Liver (tissue), 8 donors: ENCODE measurements at regions not wholly inside any gene's neighbourhood (a gene's known extent, or its start where the extent isn't known, plus 50 kb on each side); places are given as distances from the start of the nearest gene placed in this dataset.

Source experiments
- DNase-seq: peaks from one replicate; pipeline ENCODE4 v3.0.0-alpha.2; 2017; ENCODE audit warnings: low spot score
- H3K27ac ChIP-seq, 2 donors: one replicate each; pipeline ENCODE4 v1.7.0; 2013; ENCODE audit warnings: inconsistent platforms in 2 of 2, low read length in 2 of 2, control low read depth in 1 of 2, low read depth in 1 of 2, mild to moderate bottlenecking in 1 of 2
- H3K27me3 ChIP-seq, 4 donors: one replicate each; pipeline versions ENCODE4 v1.6.1 to v1.7.0; 2013; ENCODE audit warnings: low read length in 3 of 4, inconsistent platforms in 1 of 4, mild to moderate bottlenecking in 1 of 4, moderate library complexity in 1 of 4; ENCODE audit not compliant: control insufficient read depth in 4 of 4, insufficient read depth in 4 of 4
- H3K36me3 ChIP-seq, 4 donors: one replicate each; pipeline versions ENCODE4 v1.6.1 to v1.7.0; 2013; ENCODE audit warnings: low read length in 3 of 4, mild to moderate bottlenecking in 3 of 4, low read depth in 1 of 4, moderate library complexity in 1 of 4; ENCODE audit not compliant: control insufficient read depth in 4 of 4, insufficient read depth in 3 of 4
- H3K4me1 ChIP-seq, 4 donors: one replicate each; pipeline versions ENCODE4 v1.6.1 to v1.7.0; 2013; ENCODE audit warnings: low read length in 3 of 4, mild to moderate bottlenecking in 3 of 4, moderate library complexity in 1 of 4; ENCODE audit not compliant: control insufficient read depth in 4 of 4, insufficient read depth in 4 of 4
- H3K4me3 ChIP-seq, 3 donors: one replicate each; pipeline versions ENCODE4 v1.6.1 to v1.7.0; 2013; ENCODE audit warnings: low read length in 3 of 3, control low read depth in 1 of 3, low read depth in 1 of 3, mild to moderate bottlenecking in 1 of 3
- H3K9ac ChIP-seq, 2 donors: one replicate each; pipeline ENCODE4 v1.7.0; 2013; ENCODE audit warnings: low read length in 2 of 2, mild to moderate bottlenecking in 2 of 2, moderate library complexity in 2 of 2, control low read depth in 1 of 2, low read depth in 1 of 2
- H3K9me3 ChIP-seq, 4 donors: one replicate each; pipeline versions ENCODE4 v1.6.1 to v1.7.0; 2013; ENCODE audit warnings: low read length in 3 of 4; ENCODE audit not compliant: control insufficient read depth in 4 of 4
- EGR1 ChIP-seq, 2 donors: IDR thresholded peaks; 2 replicates each; pipeline ENCODE4 v1.6.1; 2016 to 2018; ENCODE audit warnings: antibody characterized with exemption in 2 of 2, low read depth in 2 of 2
- FOXA1 ChIP-seq: IDR thresholded peaks from 2 replicates; pipeline ENCODE4 v1.6.1; 2016; ENCODE audit warnings: antibody characterized with exemption
- GABPA ChIP-seq, 2 donors: IDR thresholded peaks in 1 of 2; conservative IDR thresholded peaks in 1 of 2; 2 replicates each; pipeline ENCODE4 v1.6.1; 2016; ENCODE audit warnings: antibody characterized with exemption in 2 of 2, mild to moderate bottlenecking in 1 of 2, moderate library complexity in 1 of 2
- HNF4A ChIP-seq, 2 donors: conservative IDR thresholded peaks; 2 replicates each; pipeline ENCODE4 v1.6.1; 2016; ENCODE audit warnings: antibody characterized with exemption in 2 of 2, mild to moderate bottlenecking in 2 of 2
- HNF4G ChIP-seq: IDR thresholded peaks from 2 replicates; pipeline ENCODE4 v1.6.1; 2016; ENCODE audit warnings: antibody characterized with exemption
- JUND ChIP-seq, 2 donors: IDR thresholded peaks; 2 replicates each; pipeline ENCODE4 v1.6.1; 2016; ENCODE audit warnings: antibody characterized with exemption in 2 of 2
- NR2F2 ChIP-seq: IDR thresholded peaks from 2 replicates; pipeline ENCODE4 v1.6.1; 2016; ENCODE audit warnings: antibody characterized with exemption
- RAD21 ChIP-seq, 2 donors: IDR thresholded peaks; 2 replicates each; pipeline ENCODE4 v1.6.1; 2016; ENCODE audit warnings: antibody characterized with exemption in 2 of 2, mild to moderate bottlenecking in 2 of 2
- RXRA ChIP-seq, 2 donors: IDR thresholded peaks; 2 replicates each; pipeline ENCODE4 v1.6.1; 2017 to 2018; ENCODE audit warnings: antibody characterized with exemption in 2 of 2, mild to moderate bottlenecking in 1 of 2
- SP1 ChIP-seq: IDR thresholded peaks from 2 replicates; pipeline ENCODE4 v1.6.1; 2018; ENCODE audit warnings: antibody characterized with exemption, mild to moderate bottlenecking
- TAF1 ChIP-seq: conservative IDR thresholded peaks from 2 replicates; pipeline ENCODE4 v1.6.1; 2016; ENCODE audit warnings: antibody characterized with exemption, mild to moderate bottlenecking
- YY1 ChIP-seq: IDR thresholded peaks from 2 replicates; pipeline ENCODE4 v1.6.1; 2016; ENCODE audit warnings: antibody characterized with exemption, mild to moderate bottlenecking
- WGBS: extraction: QIAGEN DNeasy Blood & Tissue Kit; methylation state at CpG from one replicate; pipeline ENCODE4 v1.1.7; 2013; 5-methylcytosine and 5-hydroxymethylcytosine counted together
- TF ChIP-seq, protein P1 (sequence below): IDR thresholded peaks from 2 replicates; pipeline ENCODE4 v1.6.1; 2016; ENCODE audit warnings: antibody characterized with exemption
- TF ChIP-seq, protein P2 (sequence below): IDR thresholded peaks from 2 replicates; pipeline ENCODE4 v1.6.1; 2016; ENCODE audit warnings: antibody characterized with exemption
- TF ChIP-seq, protein P3 (sequence below): IDR thresholded peaks from 2 replicates; pipeline ENCODE4 v1.6.1; 2016; ENCODE audit warnings: antibody characterized with exemption
- TF ChIP-seq, protein P4 (sequence below): fragments of 150-350 bp; IDR thresholded peaks from 2 replicates; pipeline ENCODE4 v1.5.1; 2017; ENCODE audit warnings: improper control_type of control experiment, low read depth, low read length; ENCODE audit not compliant: missing input control
- donor health status: healthy.
- donor health status: healthy.
- donor health status: healthy.
- donor health status: healthy.
- donor health status: healthy.

DNA sequence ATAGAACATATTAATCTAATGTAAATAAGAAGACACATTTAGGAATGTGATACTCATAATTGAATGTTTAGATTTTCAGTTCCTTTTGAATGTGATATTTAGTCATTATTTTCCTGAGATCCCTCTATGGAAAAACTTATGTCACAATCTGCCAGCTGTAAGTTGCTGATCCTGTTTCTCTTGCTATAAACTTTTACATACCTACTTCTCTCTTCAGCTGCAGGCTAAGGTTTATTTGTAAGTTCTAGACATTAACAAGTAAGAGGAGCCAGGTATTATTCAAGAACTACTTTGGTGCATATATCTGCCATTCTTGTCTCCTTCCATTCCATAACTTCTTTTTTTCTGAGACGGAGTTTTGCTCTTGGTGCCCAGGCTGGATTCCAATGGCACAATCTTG is 462.4 kb downstream of the PRR16 start:
- Histone ChIP-seq H3K9me3 (no peaks in the 10 kb centered on the region), H3K4me1 (no peaks in the 10 kb centered on the region), H3K4me3 (no peak overlapping the region), H3K9ac (no peak overlapping the region), H3K36me3 (no peaks in the 10 kb centered on the region), H3K27me3 (no peaks in the 10 kb centered on the region), H3K27ac (no peak overlapping the region)
- 97% methylated on average over 1 of the region's 1 CpG for WGBS
- DNase-seq, result no peak
- TF ChIP-seq GABPA (IDR thresholded peaks at IDR 0.05 in 1 of 2, conservative IDR thresholded peaks at IDR 0.05 in 1 of 2), result no peak
- no peak for TF ChIP-seq RXRA (IDR thresholded peaks at IDR 0.05)
- TF ChIP-seq, protein P1, sequence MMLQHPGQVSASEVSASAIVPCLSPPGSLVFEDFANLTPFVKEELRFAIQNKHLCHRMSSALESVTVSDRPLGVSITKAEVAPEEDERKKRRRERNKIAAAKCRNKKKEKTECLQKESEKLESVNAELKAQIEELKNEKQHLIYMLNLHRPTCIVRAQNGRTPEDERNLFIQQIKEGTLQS, result no peak
- no peak for TF ChIP-seq EGR1 (IDR thresholded peaks at IDR 0.05; ENCODE audit: low read depth in 2 of 2)
- TF ChIP-seq, protein P2, sequence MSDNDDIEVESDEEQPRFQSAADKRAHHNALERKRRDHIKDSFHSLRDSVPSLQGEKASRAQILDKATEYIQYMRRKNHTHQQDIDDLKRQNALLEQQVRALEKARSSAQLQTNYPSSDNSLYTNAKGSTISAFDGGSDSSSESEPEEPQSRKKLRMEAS, result no peak
- no peak for TF ChIP-seq HNF4G

DNA sequence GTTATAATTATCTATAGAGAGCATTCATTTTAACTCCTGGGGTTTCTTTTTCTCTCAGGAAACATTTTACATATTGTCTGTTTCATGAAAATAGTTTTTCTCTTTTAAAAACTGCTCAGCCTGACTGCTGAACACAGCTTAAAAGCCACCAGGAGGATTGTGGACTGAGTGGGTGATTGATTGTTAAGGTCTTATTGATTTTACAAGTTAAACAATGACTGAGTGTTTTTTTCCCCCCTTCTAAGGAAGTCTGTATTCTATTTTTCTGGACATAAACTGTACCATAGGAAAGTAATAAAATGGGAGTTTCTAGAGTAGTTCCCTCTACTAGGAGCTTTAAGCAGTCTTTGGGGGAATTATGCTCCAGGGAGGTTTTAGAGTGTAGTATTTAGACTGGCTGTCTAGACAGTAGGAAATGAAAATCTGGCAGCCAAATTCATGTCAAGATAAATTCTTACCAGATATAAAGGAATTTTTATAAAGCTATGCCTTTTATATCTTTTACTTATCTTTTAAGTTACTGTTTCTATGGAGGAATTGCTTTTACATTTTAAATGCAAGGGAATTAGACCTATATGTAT is 463.9 kb downstream of the PRR16 start:
- no peaks in the 10 kb centered on the region for H3K36me3 ChIP-seq
- TF ChIP-seq, protein P1, result no peak
- TF ChIP-seq, protein P3, sequence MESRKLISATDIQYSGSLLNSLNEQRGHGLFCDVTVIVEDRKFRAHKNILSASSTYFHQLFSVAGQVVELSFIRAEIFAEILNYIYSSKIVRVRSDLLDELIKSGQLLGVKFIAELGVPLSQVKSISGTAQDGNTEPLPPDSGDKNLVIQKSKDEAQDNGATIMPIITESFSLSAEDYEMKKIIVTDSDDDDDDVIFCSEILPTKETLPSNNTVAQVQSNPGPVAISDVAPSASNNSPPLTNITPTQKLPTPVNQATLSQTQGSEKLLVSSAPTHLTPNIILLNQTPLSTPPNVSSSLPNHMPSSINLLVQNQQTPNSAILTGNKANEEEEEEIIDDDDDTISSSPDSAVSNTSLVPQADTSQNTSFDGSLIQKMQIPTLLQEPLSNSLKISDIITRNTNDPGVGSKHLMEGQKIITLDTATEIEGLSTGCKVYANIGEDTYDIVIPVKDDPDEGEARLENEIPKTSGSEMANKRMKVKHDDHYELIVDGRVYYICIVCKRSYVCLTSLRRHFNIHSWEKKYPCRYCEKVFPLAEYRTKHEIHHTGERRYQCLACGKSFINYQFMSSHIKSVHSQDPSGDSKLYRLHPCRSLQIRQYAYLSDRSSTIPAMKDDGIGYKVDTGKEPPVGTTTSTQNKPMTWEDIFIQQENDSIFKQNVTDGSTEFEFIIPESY, result no peak
- no peak for TF ChIP-seq NR2F2
- TF ChIP-seq RXRA (IDR thresholded peaks at IDR 0.05), result no peak
- no peak for TF ChIP-seq HNF4G
- no peak for TF ChIP-seq TAF1
- no peak for TF ChIP-seq FOXA1
- no peak for TF ChIP-seq SP1
- TF ChIP-seq JUND (IDR thresholded peaks at IDR 0.05), result no peak
- TF ChIP-seq, protein P4, sequence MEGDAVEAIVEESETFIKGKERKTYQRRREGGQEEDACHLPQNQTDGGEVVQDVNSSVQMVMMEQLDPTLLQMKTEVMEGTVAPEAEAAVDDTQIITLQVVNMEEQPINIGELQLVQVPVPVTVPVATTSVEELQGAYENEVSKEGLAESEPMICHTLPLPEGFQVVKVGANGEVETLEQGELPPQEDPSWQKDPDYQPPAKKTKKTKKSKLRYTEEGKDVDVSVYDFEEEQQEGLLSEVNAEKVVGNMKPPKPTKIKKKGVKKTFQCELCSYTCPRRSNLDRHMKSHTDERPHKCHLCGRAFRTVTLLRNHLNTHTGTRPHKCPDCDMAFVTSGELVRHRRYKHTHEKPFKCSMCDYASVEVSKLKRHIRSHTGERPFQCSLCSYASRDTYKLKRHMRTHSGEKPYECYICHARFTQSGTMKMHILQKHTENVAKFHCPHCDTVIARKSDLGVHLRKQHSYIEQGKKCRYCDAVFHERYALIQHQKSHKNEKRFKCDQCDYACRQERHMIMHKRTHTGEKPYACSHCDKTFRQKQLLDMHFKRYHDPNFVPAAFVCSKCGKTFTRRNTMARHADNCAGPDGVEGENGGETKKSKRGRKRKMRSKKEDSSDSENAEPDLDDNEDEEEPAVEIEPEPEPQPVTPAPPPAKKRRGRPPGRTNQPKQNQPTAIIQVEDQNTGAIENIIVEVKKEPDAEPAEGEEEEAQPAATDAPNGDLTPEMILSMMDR, result no peak
- TF ChIP-seq, protein P2, result no peak
- TF ChIP-seq HNF4A (conservative IDR thresholded peaks at IDR 0.05), result no peak
- no peak for TF ChIP-seq RAD21 (IDR thresholded peaks at IDR 0.05)
- no peak for TF ChIP-seq GABPA (IDR thresholded peaks at IDR 0.05 in 1 of 2, conservative IDR thresholded peaks at IDR 0.05 in 1 of 2)
- no peak for TF ChIP-seq YY1
- no peak overlapping the region for H3K9ac ChIP-seq
- no peak for DNase-seq
- no peak overlapping the region for H3K4me3 ChIP-seq
- no peaks in the 10 kb centered on the region for H3K9me3 ChIP-seq
- no peaks in the 10 kb centered on the region for H3K4me1 ChIP-seq
- H3K27me3 ChIP-seq, result no peaks in the 10 kb centered on the region
- H3K27ac ChIP-seq, result no peak overlapping the region
